ENCODE measurements at regions not wholly inside any gene's neighbourhood (a gene's known extent, or its start where the extent isn't known, plus 50 kb on each side); places are given as distances from the start of the nearest gene placed in this dataset.

DNA sequence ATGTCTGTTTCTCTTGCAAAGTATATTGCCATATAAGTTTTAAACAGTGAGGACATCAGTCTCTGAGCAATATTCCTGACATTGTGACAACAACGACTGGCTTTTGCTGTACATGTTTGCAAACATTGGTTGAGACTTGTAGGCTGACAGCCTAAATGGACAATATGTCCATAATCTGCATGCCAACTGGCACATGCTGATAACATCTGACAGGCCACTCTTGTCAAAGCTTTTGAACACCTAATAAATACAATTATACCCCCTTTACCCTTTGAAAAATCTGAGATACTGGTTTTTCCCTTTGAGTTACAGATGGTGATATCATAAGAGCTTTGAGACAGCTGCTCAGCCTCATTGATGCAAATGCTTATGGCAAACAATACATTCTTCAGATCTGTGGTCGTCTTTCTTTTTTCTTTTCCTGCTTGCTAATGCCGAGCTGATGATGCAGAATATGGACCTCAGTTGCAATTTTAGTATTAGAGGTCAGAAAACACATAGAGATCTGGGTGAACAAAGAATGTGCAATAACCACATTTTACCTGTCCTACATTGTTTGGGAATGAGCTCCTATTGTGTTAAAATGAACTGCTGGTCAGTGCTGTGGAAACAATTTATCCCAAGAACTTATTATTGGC, 114.9 kb downstream of the RFC3 start:
- no peaks in the 10 kb centered on the region for H3K4me1 Mint-ChIP-seq (ENCODE audit: low read depth in 2 of 2)
- H3K27me3 Mint-ChIP-seq = no peaks in the 10 kb centered on the region
- H3K4me3 Mint-ChIP-seq = no peak overlapping the region
- DNase-seq (no peak), ATAC-seq (replicated peaks) (no peak)
- no peaks in the 10 kb centered on the region for H3K36me3 Mint-ChIP-seq (ENCODE audit: insufficient read depth)
- no peaks in the 10 kb centered on the region for H3K9me3 Mint-ChIP-seq
- H3K27ac Mint-ChIP-seq = no peak overlapping the region

DNA sequence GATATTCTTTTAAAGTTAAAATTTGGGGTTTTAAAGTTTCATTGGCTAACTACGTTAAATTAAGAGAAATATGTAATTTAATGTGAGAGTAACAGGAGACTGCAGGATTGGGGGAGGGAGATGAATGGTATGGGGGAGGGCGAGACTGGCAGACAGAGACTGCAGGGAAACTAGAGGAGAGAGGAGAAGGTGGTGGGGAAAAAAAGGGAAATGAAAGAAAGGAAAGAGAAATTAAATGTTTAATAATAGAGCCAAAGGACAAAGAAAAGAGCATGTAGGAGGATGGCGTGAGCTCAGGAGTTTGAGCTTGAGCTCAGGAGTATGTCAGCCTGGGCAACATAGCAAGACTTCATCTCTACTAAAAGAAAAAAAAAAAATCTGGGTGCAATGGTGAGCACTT, 115.9 kb downstream of the RFC3 start:
- no peaks in the 10 kb centered on the region for H3K4me1 Mint-ChIP-seq (ENCODE audit: low read depth in 2 of 2)
- no peak overlapping the region for H3K4me3 Mint-ChIP-seq
- no peak overlapping the region for H3K27ac Mint-ChIP-seq
- DNase-seq = no peak
- no peaks in the 10 kb centered on the region for H3K27me3 Mint-ChIP-seq
- no peaks in the 10 kb centered on the region for H3K9me3 Mint-ChIP-seq
- ATAC-seq (replicated peaks) = no peak
- no peaks in the 10 kb centered on the region for H3K36me3 Mint-ChIP-seq (ENCODE audit: insufficient read depth)

- no peak for ATAC-seq (replicated peaks)
- no peaks in the 10 kb centered on the region for H3K27me3 Mint-ChIP-seq
- no peak for DNase-seq
- no peaks in the 10 kb centered on the region for H3K4me1 Mint-ChIP-seq (ENCODE audit: low read depth in 2 of 2)
- no peak overlapping the region for H3K4me3 Mint-ChIP-seq
- no peak overlapping the region for H3K27ac Mint-ChIP-seq
- H3K9me3 Mint-ChIP-seq = no peaks in the 10 kb centered on the region
- H3K36me3 Mint-ChIP-seq (ENCODE audit: insufficient read depth) = no peaks in the 10 kb centered on the region
Observed at GRCh38 chr13:33934343-33934742, 116.4 kb downstream of the RFC3 start.

DNA sequence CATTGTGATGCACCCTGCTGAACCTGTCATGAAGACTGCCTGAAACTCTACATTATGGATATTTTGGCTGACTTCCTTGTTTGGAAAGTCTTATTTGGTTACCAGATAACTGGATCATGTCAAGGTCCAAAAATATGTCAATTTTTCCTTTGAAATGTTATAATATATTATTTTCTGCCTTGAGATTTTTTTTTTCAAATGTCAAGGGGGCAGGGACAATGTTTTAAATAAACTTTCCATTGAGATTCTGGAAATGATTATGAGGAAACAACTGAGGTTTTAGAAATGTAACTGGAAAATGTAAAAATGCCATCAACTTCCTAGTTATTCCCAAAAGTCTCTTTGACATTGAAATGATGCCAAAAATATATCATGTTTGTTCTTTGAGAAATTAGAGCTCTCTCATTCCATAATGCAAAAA, 117.0 kb downstream of the RFC3 start:
- ATAC-seq (replicated peaks) (no peak), DNase-seq (no peak)
- Mint-ChIP-seq H3K4me3 (no peak overlapping the region), H3K27me3 (no peaks in the 10 kb centered on the region), H3K9me3 (no peaks in the 10 kb centered on the region), H3K4me1 (ENCODE audit: low read depth in 2 of 2) (no peaks in the 10 kb centered on the region), H3K27ac (no peak overlapping the region), H3K36me3 (ENCODE audit: insufficient read depth) (no peaks in the 10 kb centered on the region)

- Mint-ChIP-seq H3K4me1 (ENCODE audit: low read depth in 2 of 2) (no peaks in the 10 kb centered on the region), H3K27ac (no peak overlapping the region), H3K36me3 (ENCODE audit: insufficient read depth) (no peaks in the 10 kb centered on the region), H3K9me3 (no peaks in the 10 kb centered on the region), H3K4me3 (no peak overlapping the region), H3K27me3 (no peaks in the 10 kb centered on the region)
- ATAC-seq (replicated peaks) (no peak), DNase-seq (no peak)
Observed at GRCh38 chr13:33935969-33936368, 118.0 kb downstream of the RFC3 start.

DNA sequence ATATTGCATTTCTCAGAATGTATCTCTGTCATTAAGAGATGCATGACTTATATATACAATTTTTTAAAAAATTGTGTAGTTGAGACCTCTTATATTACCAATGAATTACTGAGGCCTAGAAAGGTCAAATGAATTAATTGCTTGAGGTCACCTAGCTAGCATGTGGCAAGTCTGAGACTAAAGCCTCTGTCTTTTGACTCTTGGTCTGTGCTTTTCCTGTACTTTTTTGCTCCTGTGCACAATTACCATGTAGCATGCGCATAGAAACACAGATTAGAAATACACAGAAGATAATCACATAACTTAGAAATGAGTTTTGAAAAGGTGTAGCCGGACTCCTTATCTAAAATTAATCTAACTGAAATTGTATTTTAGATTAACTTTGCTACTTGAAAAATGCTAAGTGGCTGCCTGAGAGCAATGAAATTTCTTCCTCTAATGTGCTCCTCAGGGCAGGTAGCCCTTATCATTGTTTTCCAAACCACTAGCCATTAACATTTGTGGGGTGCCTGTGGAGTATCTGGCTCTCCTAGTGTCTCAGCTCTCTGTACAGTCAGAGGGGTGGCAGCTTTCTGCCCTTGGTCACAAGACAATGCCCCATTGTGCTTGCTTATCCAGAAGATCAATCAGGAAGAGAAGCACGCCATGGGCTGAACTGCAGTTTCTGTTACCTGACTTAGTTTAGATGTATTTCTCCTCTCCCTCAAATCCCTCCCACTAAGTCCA, 119.6 kb downstream of the RFC3 start:
- DNase-seq (no peak), ATAC-seq (replicated peaks) (no peak)
- Mint-ChIP-seq H3K27me3 (no peaks in the 10 kb centered on the region), H3K4me1 (ENCODE audit: low read depth in 2 of 2) (no peaks in the 10 kb centered on the region), H3K36me3 (ENCODE audit: insufficient read depth) (no peaks in the 10 kb centered on the region), H3K9me3 (no peaks in the 10 kb centered on the region), H3K4me3 (no peak overlapping the region), H3K27ac (no peak overlapping the region)

DNA sequence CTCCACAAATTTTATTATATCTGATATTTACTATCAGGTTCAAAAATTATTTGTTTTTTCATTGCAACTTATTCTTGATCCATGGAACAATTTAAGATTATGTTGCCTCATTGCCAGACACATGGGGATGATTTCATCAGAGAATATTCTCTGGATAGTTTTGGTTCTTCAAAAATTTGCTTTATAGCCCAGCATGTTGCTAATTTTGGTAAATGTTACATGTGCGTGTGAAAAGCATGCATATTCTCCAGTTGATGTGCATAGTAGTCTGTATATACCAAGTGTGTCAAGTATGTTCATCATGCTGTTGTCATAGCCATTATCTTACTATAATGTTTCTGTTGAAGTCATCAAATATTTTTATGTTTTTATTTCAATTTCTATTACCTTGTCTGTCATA, 122.3 kb downstream of the RFC3 start:
- Mint-ChIP-seq H3K9me3 (no peaks in the 10 kb centered on the region), H3K4me1 (ENCODE audit: low read depth in 2 of 2) (no peaks in the 10 kb centered on the region), H3K27me3 (no peaks in the 10 kb centered on the region), H3K4me3 (no peak overlapping the region), H3K36me3 (ENCODE audit: insufficient read depth) (no peaks in the 10 kb centered on the region), H3K27ac (no peak overlapping the region)
- DNase-seq = no peak
- ATAC-seq (replicated peaks) = no peak

DNA sequence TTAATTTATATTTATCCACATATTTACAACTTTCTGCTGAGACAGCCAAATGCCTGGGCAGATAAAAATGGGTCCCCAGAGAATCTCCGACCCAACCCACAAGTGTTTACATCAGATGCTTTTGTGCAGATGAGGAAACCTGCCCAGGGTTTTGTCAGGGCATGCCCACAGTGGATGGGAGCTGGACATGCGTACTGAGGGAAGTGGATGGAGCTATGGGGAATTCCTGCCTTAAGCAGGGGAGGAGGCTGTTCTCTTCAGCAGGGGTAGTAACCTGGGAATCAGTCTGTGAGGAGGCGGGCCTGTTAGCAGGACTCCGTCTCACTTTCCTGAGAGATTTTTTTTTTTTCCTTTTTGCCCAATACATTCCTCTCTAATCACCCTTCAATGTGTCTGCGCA, 122.9 kb downstream of the RFC3 start:
- H3K9me3 Mint-ChIP-seq = no peaks in the 10 kb centered on the region
- no peaks in the 10 kb centered on the region for H3K36me3 Mint-ChIP-seq (ENCODE audit: insufficient read depth)
- H3K27me3 Mint-ChIP-seq = no peaks in the 10 kb centered on the region
- H3K4me1 Mint-ChIP-seq (ENCODE audit: low read depth in 2 of 2) = no peaks in the 10 kb centered on the region
- no peak for ATAC-seq (replicated peaks)
- no peak overlapping the region for H3K4me3 Mint-ChIP-seq
- no peak overlapping the region for H3K27ac Mint-ChIP-seq
- no peak for DNase-seq

GRCh38 chr13:33945477-33945876, 127.5 kb downstream of the RFC3 start:
- Mint-ChIP-seq H3K4me1 (ENCODE audit: low read depth in 2 of 2) (no peaks in the 10 kb centered on the region), H3K4me3 (no peak overlapping the region), H3K27me3 (no peaks in the 10 kb centered on the region), H3K27ac (no peak overlapping the region), H3K36me3 (ENCODE audit: insufficient read depth) (no peaks in the 10 kb centered on the region), H3K9me3 (no peaks in the 10 kb centered on the region)
- no peak for DNase-seq
- ATAC-seq (replicated peaks) = no peak

DNA sequence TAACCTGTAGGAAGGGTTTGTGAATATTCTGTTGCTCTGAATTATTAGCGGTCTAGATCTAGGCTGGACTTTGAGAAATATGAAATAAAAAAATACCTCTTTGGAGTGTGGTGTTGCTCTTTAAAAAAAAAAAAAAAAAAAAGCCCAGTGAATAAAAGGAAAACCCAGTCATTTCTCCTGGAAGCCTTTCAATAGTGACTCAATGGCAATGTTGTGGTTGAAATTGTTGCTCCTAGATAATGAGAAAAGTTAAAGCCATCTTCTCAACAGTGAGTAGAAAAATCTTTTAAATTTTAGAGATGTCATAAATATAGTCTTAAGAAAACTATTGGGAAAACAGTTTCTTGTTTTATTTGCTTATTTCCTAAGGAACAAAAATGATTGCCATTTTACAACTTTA, 135.3 kb downstream of the RFC3 start:
- ATAC-seq (replicated peaks) (no peak), DNase-seq (no peak)
- Mint-ChIP-seq H3K4me1 (ENCODE audit: low read depth in 2 of 2) (no peaks in the 10 kb centered on the region), H3K36me3 (ENCODE audit: insufficient read depth) (no peaks in the 10 kb centered on the region), H3K9me3 (no peaks in the 10 kb centered on the region), H3K27ac (no peak overlapping the region), H3K4me3 (no peak overlapping the region), H3K27me3 (no peaks in the 10 kb centered on the region)

DNA sequence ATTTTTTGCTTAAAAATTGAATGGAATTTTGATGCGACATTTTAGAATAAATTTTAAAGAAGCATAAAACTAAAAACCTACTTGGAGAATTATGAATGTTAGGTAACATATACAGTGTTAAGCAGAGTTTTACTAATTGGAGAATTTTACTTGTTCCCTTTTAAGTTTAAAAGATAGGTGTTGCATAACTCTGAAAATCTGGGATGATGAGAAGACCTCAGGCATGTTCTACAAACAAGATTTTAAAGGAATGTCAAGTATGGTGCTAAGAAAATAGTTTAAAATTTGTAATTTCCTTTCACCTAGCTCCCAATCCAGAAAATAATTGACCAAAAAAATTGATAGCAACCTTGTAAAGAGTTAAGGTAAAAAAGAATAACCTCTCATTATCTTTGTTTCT, 135.8 kb downstream of the RFC3 start:
- H3K27ac Mint-ChIP-seq = no peak overlapping the region
- no peaks in the 10 kb centered on the region for H3K36me3 Mint-ChIP-seq (ENCODE audit: insufficient read depth)
- H3K9me3 Mint-ChIP-seq = no peaks in the 10 kb centered on the region
- no peaks in the 10 kb centered on the region for H3K27me3 Mint-ChIP-seq
- no peak for DNase-seq
- ATAC-seq (replicated peaks) = no peak
- H3K4me3 Mint-ChIP-seq = no peak overlapping the region
- H3K4me1 Mint-ChIP-seq (ENCODE audit: low read depth in 2 of 2) = no peaks in the 10 kb centered on the region

- Mint-ChIP-seq H3K9me3 (no peaks in the 10 kb centered on the region), H3K27ac (no peak overlapping the region), H3K4me3 (no peak overlapping the region), H3K36me3 (ENCODE audit: insufficient read depth) (no peaks in the 10 kb centered on the region), H3K27me3 (no peaks in the 10 kb centered on the region), H3K4me1 (ENCODE audit: low read depth in 2 of 2) (no peaks in the 10 kb centered on the region)
- DNase-seq = no peak
- ATAC-seq (replicated peaks) = no peak
Observed at GRCh38 chr13:33956346-33956745, 138.4 kb downstream of the RFC3 start.

GRCh38 chr13:33957497-33957905, 139.6 kb downstream of the RFC3 start:
- no peaks in the 10 kb centered on the region for H3K9me3 Mint-ChIP-seq
- no peaks in the 10 kb centered on the region for H3K36me3 Mint-ChIP-seq (ENCODE audit: insufficient read depth)
- no peak for DNase-seq
- no peak overlapping the region for H3K27ac Mint-ChIP-seq
- ATAC-seq (replicated peaks) = no peak
- H3K4me3 Mint-ChIP-seq = no peak overlapping the region
- H3K4me1 Mint-ChIP-seq (ENCODE audit: low read depth in 2 of 2) = no peaks in the 10 kb centered on the region
- H3K27me3 Mint-ChIP-seq = no peaks in the 10 kb centered on the region

DNA sequence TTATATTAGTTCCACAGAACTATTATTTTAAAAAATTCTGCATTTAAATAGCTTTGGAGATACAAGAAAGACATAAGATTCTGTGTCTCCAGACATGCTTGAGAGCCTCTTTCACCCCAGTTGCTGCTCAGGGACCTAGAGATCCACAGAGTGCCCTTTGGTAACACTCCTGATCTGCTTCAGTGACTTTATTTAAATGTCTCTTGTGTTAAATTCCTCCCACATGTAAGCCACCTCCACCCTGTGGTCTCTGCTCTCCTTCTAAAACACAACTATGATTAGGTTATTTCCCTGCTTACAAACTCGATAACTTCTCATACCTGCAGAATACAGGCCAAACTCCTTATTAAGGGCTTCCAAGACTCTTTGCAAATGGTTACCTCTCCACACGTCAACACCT, 141.0 kb downstream of the RFC3 start:
- Mint-ChIP-seq H3K27ac (no peak overlapping the region), H3K4me1 (ENCODE audit: low read depth in 2 of 2) (no peaks in the 10 kb centered on the region), H3K4me3 (no peak overlapping the region), H3K27me3 (no peaks in the 10 kb centered on the region), H3K36me3 (ENCODE audit: insufficient read depth) (no peaks in the 10 kb centered on the region), H3K9me3 (no peaks in the 10 kb centered on the region)
- DNase-seq = no peak
- ATAC-seq (replicated peaks) = no peak

Data from effector memory CD8-positive, alpha-beta T cell (primary cell).